Activated gamma-delta T cell (primary cell): ENCODE measurements at regions not wholly inside any gene's neighbourhood (a gene's known extent, or its start where the extent isn't known, plus 50 kb on each side); places are given as distances from the start of the nearest gene placed in this dataset.
A peak's percentile ranks its signal among the peaks of the same experiment; 100 is the strongest.
"Not testable (repeated sequence)": the region's sequence is repeated elsewhere in the genome, so short reads cannot be mapped to it uniquely, and the experiment has no call there.

Experiments
- DNase-seq: peaks from one replicate; lab custom pipeline; 2025; lab: John Stamatoyannopoulos, UW

GRCh38 chr4:96969455-96969854 lies 1129.6 kb downstream of the PDHA2 start:
- DNase-seq, result no peak

- no peak for DNase-seq
Measured at GRCh38 chr4:96972920-96973319, 1133.0 kb downstream of the PDHA2 start.

- DNase-seq, result no peak
Measured at GRCh38 chr4:96974295-96974694, 1134.4 kb downstream of the PDHA2 start.

GRCh38 chr4:96983830-96984229 lies 1143.9 kb downstream of the PDHA2 start:
- DNase-seq, result no peak

GRCh38 chr4:96986816-96987215 lies 1146.9 kb downstream of the PDHA2 start:
- DNase-seq, result no peak

- no peak for DNase-seq
Measured at GRCh38 chr4:96991083-96991482, 1151.2 kb downstream of the PDHA2 start.

GRCh38 chr4:96992443-96992842 lies 1150.8 kb downstream of the STPG2 start:
- no peak for DNase-seq

GRCh38 chr4:96993560-96993959 lies 1149.7 kb downstream of the STPG2 start:
- no peak for DNase-seq

- DNase-seq, result no peak
Measured at GRCh38 chr4:97003715-97004114, 1139.6 kb downstream of the STPG2 start.

- DNase-seq, result no peak
Measured at GRCh38 chr4:97013309-97013708, 1130.0 kb downstream of the STPG2 start.

- no peak for DNase-seq
Measured at GRCh38 chr4:97013711-97014110, 1129.6 kb downstream of the STPG2 start.

GRCh38 chr4:97015301-97015700 lies 1128.0 kb downstream of the STPG2 start:
- DNase-seq, result no peak

GRCh38 chr4:97016186-97016907 lies 1126.9 kb downstream of the STPG2 start:
- no peak for DNase-seq

GRCh38 chr4:97027728-97028410 lies 1115.4 kb downstream of the STPG2 start:
- DNase-seq, result no peak

GRCh38 chr4:97028785-97029184 lies 1114.5 kb downstream of the STPG2 start:
- DNase-seq, result no peak

GRCh38 chr4:97037411-97038145 lies 1105.7 kb downstream of the STPG2 start:
- not testable (repeated sequence) for DNase-seq

GRCh38 chr4:97038146-97038516 lies 1105.1 kb downstream of the STPG2 start:
- DNase-seq, result peak; percentile 3

- no peak for DNase-seq
Measured at GRCh38 chr4:97072666-97073065, 1070.6 kb downstream of the STPG2 start.

- no peak for DNase-seq
Measured at GRCh38 chr4:97073194-97073593, 1070.1 kb downstream of the STPG2 start.

- DNase-seq, result no peak
Measured at GRCh38 chr4:97074531-97074930, 1068.7 kb downstream of the STPG2 start.

- DNase-seq, result no peak
Measured at GRCh38 chr4:97081951-97082350, 1061.3 kb downstream of the STPG2 start.

- DNase-seq, result not testable (repeated sequence)
Measured at GRCh38 chr4:97097036-97097435, 1046.2 kb downstream of the STPG2 start.

- DNase-seq, result not testable (repeated sequence)
Measured at GRCh38 chr4:97101171-97101570, 1042.1 kb downstream of the STPG2 start.
